HepG2 (cell line): ENCODE measurements at regions not wholly inside any gene's neighbourhood (a gene's known extent, or its start where the extent isn't known, plus 50 kb on each side); places are given as distances from the start of the nearest gene placed in this dataset.

ENCODE experiments used
- ATF7 ChIP-seq, 2 experiments: fragments of 450-650 bp in 1 of 2; sonication (generic) in 1 of 2; formaldehyde crosslinking in 1 of 2; IDR thresholded peaks; 2 replicates each; pipeline versions ENCODE4 v1.4.0 to v1.6.1; 2016 to 2020; ENCODE audit warnings: antibody characterized with exemption in 1 of 2, mild to moderate bottlenecking in 1 of 2, missing genetic modification reagents in 1 of 2
- HNRNPK ChIP-seq: fragments of 200-400 bp; formaldehyde crosslinking; IDR thresholded peaks from 2 replicates; pipeline ENCODE4 v1.6.1; 2018; ENCODE audit warnings: low read length, low read depth, moderate library complexity, mild to moderate bottlenecking; ENCODE audit not compliant: poor library complexity, severe bottlenecking
- TCF12 ChIP-seq, 2 experiments: fragments of 450-650 bp in 1 of 2; sonication (generic) in 1 of 2; formaldehyde crosslinking in 1 of 2; IDR thresholded peaks; 2 replicates each; pipeline versions ENCODE4 v1.6.1 to v1.8.0; 2017 to 2022; ENCODE audit warnings: antibody characterized with exemption in 1 of 2, mild to moderate bottlenecking in 1 of 2, missing genetic modification reagents in 1 of 2, moderate library complexity in 1 of 2
- ZNF274 ChIP-seq: sonication (generic); formaldehyde crosslinking; IDR thresholded peaks from 2 replicates; pipeline ENCODE4 v1.5.1; 2020; ENCODE audit warnings: mild to moderate bottlenecking, missing genetic modification reagents
- TF ChIP-seq, protein P1 (sequence below): sonication (generic); formaldehyde crosslinking; IDR thresholded peaks from 2 replicates; pipeline ENCODE4 v1.4.0; 2020; ENCODE audit warnings: mild to moderate bottlenecking, missing genetic modification reagents
- TF ChIP-seq, protein P2 (sequence below): sonication (generic); formaldehyde crosslinking; conservative IDR thresholded peaks from 2 replicates; pipeline ENCODE4 v1.8.0; 2022; ENCODE audit warnings: missing genetic modification reagents

DNA sequence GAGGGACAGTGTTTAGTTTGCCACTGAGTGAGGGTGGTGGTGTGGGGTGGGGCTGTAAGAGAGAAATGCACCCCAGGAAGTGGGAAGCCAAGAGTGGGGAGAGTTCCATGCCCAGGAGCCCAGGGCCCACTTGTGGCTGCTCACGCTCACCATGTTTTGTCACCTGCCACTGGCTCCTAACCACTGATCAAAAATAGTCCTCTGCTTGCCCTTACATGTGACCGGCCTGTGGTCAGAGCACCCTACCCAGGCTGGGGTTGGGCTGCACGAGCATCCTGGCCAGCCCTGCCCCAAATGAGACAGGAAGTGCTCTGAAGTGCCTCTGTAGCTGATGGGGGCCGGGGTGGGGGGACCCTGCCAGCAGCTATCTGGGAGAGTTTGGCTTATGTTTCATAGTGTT is 216.3 kb downstream of the RPLP1 start (continued):
- TF ChIP-seq, protein P1, sequence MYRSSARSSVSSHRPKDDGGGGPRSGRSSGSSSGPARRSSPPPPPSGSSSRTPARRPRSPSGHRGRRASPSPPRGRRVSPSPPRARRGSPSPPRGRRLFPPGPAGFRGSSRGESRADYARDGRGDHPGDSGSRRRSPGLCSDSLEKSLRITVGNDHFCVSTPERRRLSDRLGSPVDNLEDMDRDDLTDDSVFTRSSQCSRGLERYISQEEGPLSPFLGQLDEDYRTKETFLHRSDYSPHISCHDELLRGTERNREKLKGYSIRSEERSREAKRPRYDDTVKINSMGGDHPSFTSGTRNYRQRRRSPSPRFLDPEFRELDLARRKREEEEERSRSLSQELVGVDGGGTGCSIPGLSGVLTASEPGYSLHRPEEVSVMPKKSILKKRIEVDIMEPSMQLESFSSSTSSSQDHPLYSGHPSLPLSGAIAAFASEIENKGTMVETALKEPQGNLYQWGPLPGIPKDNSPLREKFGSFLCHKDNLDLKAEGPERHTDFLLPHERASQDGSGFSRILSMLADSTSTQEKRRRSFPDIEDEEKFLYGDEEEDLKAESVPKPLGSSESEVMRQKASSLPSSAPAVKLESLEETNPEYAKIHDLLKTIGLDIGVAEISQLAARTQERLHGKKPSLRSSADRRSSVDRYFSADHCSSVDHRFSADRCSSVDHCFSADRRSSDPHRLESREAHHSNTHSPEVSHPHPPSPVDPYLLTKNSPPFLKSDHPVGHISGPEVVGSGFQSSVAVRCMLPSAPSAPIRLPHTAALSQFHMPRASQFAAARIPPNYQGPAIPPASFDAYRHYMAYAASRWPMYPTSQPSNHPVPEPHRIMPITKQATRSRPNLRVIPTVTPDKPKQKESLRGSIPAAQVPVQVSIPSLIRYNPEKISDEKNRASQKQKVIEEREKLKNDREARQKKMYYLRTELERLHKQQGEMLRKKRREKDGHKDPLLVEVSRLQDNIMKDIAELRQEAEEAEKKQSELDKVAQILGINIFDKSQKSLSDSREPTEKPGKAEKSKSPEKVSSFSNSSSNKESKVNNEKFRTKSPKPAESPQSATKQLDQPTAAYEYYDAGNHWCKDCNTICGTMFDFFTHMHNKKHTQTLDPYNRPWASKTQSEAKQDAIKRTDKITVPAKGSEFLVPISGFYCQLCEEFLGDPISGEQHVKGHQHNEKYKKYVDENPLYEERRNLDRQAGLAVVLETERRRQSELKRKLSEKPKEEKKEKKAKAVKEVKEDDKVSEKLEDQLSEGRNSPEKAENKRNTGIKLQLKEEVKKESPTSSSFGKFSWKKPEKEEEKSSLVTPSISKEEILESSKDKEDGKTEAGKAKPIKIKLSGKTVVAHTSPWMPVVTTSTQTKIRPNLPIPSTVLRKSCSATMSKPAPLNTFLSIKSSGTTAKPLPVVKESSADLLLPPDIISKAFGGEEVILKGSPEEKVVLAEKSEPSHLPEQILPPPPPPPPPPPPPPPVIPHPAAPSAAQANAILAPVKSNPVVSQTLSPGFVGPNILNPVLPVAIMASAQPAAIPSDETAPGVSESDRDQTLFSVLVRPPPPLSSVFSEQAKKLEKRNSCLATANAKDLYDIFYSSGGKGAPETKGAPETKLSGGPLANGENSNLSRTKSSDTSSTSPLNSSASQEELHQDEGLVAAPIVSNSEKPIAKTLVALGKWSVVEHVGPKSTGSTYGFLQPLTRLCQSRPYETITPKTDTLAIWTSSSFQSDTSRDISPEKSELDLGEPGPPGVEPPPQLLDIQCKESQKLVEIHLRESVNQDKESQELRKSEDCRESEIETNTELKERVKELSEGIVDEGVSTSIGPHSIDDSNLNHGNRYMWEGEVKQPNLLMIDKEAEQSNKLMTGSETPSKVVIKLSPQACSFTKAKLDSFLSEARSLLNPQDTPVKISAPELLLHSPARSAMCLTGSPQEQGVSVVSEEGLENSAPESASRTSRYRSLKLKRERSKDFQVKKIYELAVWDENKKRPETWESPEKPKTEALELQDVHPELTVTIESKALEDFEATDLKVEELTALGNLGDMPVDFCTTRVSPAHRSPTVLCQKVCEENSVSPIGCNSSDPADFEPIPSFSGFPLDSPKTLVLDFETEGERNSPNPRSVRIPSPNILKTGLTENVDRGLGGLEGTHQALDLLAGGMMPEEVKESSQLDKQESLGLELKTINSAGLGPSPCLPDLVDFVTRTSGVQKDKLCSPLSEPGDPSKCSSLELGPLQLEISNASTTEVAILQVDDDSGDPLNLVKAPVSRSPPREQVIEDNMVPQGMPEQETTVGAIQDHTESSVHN: no peak
- TF ChIP-seq ZNF274 (CRISPR knock-in tag): no peak
- TF ChIP-seq, protein P2, sequence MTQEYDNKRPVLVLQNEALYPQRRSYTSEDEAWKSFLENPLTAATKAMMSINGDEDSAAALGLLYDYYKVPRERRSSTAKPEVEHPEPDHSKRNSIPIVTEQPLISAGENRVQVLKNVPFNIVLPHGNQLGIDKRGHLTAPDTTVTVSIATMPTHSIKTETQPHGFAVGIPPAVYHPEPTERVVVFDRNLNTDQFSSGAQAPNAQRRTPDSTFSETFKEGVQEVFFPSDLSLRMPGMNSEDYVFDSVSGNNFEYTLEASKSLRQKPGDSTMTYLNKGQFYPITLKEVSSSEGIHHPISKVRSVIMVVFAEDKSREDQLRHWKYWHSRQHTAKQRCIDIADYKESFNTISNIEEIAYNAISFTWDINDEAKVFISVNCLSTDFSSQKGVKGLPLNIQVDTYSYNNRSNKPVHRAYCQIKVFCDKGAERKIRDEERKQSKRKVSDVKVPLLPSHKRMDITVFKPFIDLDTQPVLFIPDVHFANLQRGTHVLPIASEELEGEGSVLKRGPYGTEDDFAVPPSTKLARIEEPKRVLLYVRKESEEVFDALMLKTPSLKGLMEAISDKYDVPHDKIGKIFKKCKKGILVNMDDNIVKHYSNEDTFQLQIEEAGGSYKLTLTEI (CRISPR knock-in tag): no peak
- TF ChIP-seq ATF7 (IDR thresholded peaks at IDR 0.05): no peak
- TF ChIP-seq ATF7 (CRISPR knock-in tag; IDR thresholded peaks at IDR 0.05): no peak
- TF ChIP-seq HNRNPK: no peak
- no peak for TF ChIP-seq TCF12 (IDR thresholded peaks at IDR 0.05)
- TF ChIP-seq TCF12 (CRISPR knock-in tag; IDR thresholded peaks at IDR 0.05): no peak
